ENCODE measurements at regions not wholly inside any gene's neighbourhood (a gene's known extent, or its start where the extent isn't known, plus 50 kb on each side); places are given as distances from the start of the nearest gene placed in this dataset.

DNA sequence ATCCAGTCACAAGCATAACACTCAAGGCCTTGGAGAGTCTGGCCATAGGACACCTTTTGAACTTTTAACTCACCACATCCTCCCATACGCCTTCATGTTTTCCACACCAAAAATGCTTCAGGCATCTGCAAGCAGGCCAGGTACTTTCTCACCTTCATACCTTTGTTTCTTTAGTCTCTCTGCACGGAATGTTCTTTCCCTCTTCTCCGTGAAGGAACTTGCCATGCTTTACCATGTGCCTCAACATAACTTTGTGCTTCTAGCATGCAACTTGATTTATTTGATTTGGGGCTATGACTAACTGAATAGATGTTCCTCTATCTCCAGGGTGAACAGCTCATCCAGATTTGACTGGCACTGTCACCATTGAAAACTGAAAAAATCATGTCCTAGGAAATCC lies 141.7 kb upstream of the ACVR2A start:
- no peak overlapping the region for H3K4me3 ChIP-seq (ENCODE audit: severe bottlenecking)
- DNase-seq (ENCODE audit: low spot score): no peak
- no peaks in the 10 kb centered on the region for H3K4me1 ChIP-seq (ENCODE audit: insufficient read depth, poor library complexity, severe bottlenecking)
- TF ChIP-seq, protein P1, sequence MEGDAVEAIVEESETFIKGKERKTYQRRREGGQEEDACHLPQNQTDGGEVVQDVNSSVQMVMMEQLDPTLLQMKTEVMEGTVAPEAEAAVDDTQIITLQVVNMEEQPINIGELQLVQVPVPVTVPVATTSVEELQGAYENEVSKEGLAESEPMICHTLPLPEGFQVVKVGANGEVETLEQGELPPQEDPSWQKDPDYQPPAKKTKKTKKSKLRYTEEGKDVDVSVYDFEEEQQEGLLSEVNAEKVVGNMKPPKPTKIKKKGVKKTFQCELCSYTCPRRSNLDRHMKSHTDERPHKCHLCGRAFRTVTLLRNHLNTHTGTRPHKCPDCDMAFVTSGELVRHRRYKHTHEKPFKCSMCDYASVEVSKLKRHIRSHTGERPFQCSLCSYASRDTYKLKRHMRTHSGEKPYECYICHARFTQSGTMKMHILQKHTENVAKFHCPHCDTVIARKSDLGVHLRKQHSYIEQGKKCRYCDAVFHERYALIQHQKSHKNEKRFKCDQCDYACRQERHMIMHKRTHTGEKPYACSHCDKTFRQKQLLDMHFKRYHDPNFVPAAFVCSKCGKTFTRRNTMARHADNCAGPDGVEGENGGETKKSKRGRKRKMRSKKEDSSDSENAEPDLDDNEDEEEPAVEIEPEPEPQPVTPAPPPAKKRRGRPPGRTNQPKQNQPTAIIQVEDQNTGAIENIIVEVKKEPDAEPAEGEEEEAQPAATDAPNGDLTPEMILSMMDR (IDR thresholded peaks at IDR 0.05; ENCODE audit: poor library complexity, severe bottlenecking): no peak
- no peak for ATAC-seq (ENCODE audit: low read depth)
- H3K36me3 ChIP-seq (ENCODE audit: low read depth): no peaks in the 10 kb centered on the region
- no peaks in the 10 kb centered on the region for H3K27me3 ChIP-seq (ENCODE audit: insufficient read depth, poor library complexity, severe bottlenecking)
- no peak overlapping the region for H3K27ac ChIP-seq (ENCODE audit: poor library complexity, severe bottlenecking)
- H3K9me3 ChIP-seq (ENCODE audit: severe bottlenecking): no peaks in the 10 kb centered on the region

- H3K4me3 ChIP-seq (ENCODE audit: severe bottlenecking): no peak overlapping the region
- H3K9me3 ChIP-seq (ENCODE audit: severe bottlenecking): no peaks in the 10 kb centered on the region
- ATAC-seq (ENCODE audit: low read depth) (no peak), DNase-seq (ENCODE audit: low spot score) (no peak)
- TF ChIP-seq, protein P1 (IDR thresholded peaks at IDR 0.05; ENCODE audit: poor library complexity, severe bottlenecking): no peak
- no peak overlapping the region for H3K27ac ChIP-seq (ENCODE audit: poor library complexity, severe bottlenecking)
- H3K27me3 ChIP-seq (ENCODE audit: insufficient read depth, poor library complexity, severe bottlenecking): no peaks in the 10 kb centered on the region
- no peaks in the 10 kb centered on the region for H3K36me3 ChIP-seq (ENCODE audit: low read depth)
- no peaks in the 10 kb centered on the region for H3K4me1 ChIP-seq (ENCODE audit: insufficient read depth, poor library complexity, severe bottlenecking)
Observed at GRCh38 chr2:147698166-147698565, 146.7 kb upstream of the ACVR2A start.

- ATAC-seq (ENCODE audit: low read depth): no peak
- TF ChIP-seq, protein P1 (IDR thresholded peaks at IDR 0.05; ENCODE audit: poor library complexity, severe bottlenecking): no peak
Observed at GRCh38 chr2:147696426-147696825, 148.4 kb upstream of the ACVR2A start.

GRCh38 chr2:147689220-147689909 lies 155.5 kb upstream of the ACVR2A start:
- Histone ChIP-seq H3K36me3 (ENCODE audit: low read depth) (no peaks in the 10 kb centered on the region), H3K9me3 (ENCODE audit: severe bottlenecking) (no peaks in the 10 kb centered on the region), H3K4me1 (ENCODE audit: insufficient read depth, poor library complexity, severe bottlenecking) (no peaks in the 10 kb centered on the region), H3K27ac (ENCODE audit: poor library complexity, severe bottlenecking) (no peak overlapping the region), H3K27me3 (ENCODE audit: insufficient read depth, poor library complexity, severe bottlenecking) (no peaks in the 10 kb centered on the region), H3K4me3 (ENCODE audit: severe bottlenecking) (no peak overlapping the region)
- TF ChIP-seq, protein P1 (IDR thresholded peaks at IDR 0.05; ENCODE audit: poor library complexity, severe bottlenecking): no peak
- DNase-seq (ENCODE audit: low spot score) (no peak), ATAC-seq (ENCODE audit: low read depth) (no peak)

More at GRCh38 chr2:147696426-147696825, 148.4 kb upstream of the ACVR2A start:
- H3K9me3 ChIP-seq (ENCODE audit: severe bottlenecking): no peaks in the 10 kb centered on the region
- DNase-seq (ENCODE audit: low spot score): no peak
- no peaks in the 10 kb centered on the region for H3K4me1 ChIP-seq (ENCODE audit: insufficient read depth, poor library complexity, severe bottlenecking)
- H3K27ac ChIP-seq (ENCODE audit: poor library complexity, severe bottlenecking): no peak overlapping the region
- no peaks in the 10 kb centered on the region for H3K27me3 ChIP-seq (ENCODE audit: insufficient read depth, poor library complexity, severe bottlenecking)
- no peak overlapping the region for H3K4me3 ChIP-seq (ENCODE audit: severe bottlenecking)
- H3K36me3 ChIP-seq (ENCODE audit: low read depth): no peaks in the 10 kb centered on the region

GRCh38 chr2:147688242-147688641 lies 156.6 kb upstream of the ACVR2A start:
- ATAC-seq (ENCODE audit: low read depth) (no peak), DNase-seq (ENCODE audit: low spot score) (no peak)
- Histone ChIP-seq H3K4me3 (ENCODE audit: severe bottlenecking) (no peak overlapping the region), H3K36me3 (ENCODE audit: low read depth) (no peaks in the 10 kb centered on the region), H3K4me1 (ENCODE audit: insufficient read depth, poor library complexity, severe bottlenecking) (no peaks in the 10 kb centered on the region), H3K9me3 (ENCODE audit: severe bottlenecking) (no peaks in the 10 kb centered on the region), H3K27me3 (ENCODE audit: insufficient read depth, poor library complexity, severe bottlenecking) (no peaks in the 10 kb centered on the region), H3K27ac (ENCODE audit: poor library complexity, severe bottlenecking) (no peak overlapping the region)
- TF ChIP-seq, protein P1 (IDR thresholded peaks at IDR 0.05; ENCODE audit: poor library complexity, severe bottlenecking): no peak

Data from RWPE2 (cell line).